ENCODE measurements at regions not wholly inside any gene's neighbourhood (a gene's known extent, or its start where the extent isn't known, plus 50 kb on each side); places are given as distances from the start of the nearest gene placed in this dataset.
"Not testable (repeated sequence)": the region's sequence is repeated elsewhere in the genome, so short reads cannot be mapped to it uniquely, and the experiment has no call there.

GRCh38 chr2:4047961-4048891 lies 344.9 kb downstream of the DCDC2C start:
- no peak for DNase-seq

GRCh38 chr2:4049463-4049862 lies 346.1 kb downstream of the DCDC2C start:
- DNase-seq: no peak

- peak; percentile 13 for DNase-seq
These were observed 350.6 kb downstream of the DCDC2C start for GRCh38 chr2:4053769-4054493.

DNA sequence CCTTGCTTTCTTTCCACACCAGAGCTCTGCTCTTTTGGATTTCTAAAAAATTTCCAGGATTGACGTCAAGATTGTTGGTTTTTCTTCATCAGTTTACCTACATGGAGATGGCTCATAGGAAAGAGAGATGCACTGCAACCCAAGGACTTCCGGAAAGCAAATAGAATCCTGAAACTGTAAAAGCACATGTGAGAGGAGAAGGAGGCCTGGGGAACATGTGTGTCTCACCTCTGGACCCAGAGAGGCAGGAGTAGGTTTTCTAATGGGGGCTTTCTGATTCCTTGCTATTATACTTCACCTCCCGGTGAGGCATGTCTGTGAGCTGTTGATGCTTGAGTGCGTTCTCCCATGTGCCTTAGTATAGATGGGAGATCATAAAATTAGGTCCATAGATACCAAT lies 362.8 kb downstream of the DCDC2C start:
- no peak for DNase-seq

GRCh38 chr2:4073026-4073569 lies 369.7 kb downstream of the DCDC2C start:
- no peak for DNase-seq

GRCh38 chr2:4077017-4077416 lies 373.6 kb downstream of the DCDC2C start:
- no peak for DNase-seq

- DNase-seq: no peak
These were observed 381.8 kb downstream of the DCDC2C start for GRCh38 chr2:4085186-4085585.

- DNase-seq: peak; percentile 40
These were observed 387.6 kb downstream of the DCDC2C start for GRCh38 chr2:4090668-4091630.

DNA sequence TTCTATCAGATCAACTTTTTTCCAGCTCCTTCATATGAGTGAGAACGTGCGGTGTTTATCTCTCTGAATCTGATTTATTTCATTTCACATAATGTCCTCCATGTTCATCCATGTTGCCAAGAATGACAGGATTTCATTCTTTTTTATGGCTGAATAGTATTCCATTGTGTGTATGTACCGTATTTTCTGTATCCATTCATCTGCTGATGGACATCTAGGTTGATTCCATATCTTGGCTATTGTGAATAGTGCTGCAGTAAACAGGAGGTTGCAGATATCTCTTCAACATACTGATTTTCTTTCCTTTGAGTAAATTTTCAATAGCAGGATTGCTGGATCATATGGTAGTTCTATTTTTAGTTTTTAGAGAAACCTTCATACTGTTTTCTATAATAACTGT lies 388.5 kb downstream of the DCDC2C start:
- DNase-seq: no peak

DNA sequence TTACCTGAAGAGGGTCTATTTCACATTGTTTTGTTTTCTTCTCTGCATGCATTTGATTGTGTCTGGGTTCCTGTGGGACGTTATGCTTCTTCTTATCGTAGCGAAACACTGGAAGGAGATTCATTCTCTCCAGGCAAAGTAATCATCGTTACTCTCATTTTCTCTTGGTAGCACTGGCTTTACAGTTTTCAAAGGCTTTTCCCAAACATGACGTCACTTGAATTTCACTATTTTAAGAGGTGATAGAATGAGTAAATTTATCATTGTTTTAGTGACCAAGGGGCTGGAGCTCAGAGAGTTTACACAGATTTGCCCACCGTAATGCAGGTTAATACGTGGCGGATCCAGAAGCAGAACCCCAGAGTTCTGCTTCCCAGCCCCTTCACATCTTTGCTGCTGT lies 391.4 kb downstream of the DCDC2C start:
- no peak for DNase-seq

DNA sequence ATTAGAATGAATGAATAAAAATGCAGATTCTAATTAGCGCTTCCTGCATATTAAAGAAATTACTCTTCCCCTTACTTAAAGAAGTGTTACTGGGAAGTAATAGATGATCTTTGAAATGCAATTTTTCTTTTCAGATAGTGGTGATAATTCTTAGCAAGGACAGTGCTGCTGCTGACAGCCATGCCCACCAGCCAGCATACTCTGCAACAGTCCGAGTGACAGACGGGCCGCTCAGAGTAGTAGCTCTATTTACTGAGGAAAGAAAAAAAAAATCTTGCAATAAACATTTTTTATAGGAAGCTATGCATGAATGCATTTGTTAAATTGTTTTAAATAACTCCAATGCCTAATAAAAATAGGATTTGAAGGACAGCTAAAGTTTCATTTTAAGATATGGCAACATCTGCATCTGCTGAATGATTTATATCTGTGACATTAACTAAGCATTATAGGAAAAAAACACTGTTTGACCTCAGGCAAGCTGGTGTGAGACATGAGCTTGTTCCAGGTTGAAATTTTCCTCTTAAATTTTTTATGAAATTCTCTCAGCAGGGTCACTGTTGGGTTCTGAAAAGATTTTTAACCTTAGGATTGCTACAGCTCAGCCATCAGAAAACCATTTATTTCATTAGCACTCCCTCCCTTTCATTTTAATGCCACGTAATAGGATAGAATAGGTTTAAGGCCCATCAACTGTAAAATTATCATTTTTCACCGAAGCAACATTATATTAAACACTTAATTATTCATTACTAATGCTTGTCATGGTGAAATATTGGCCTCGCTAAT lies 393.8 kb downstream of the DCDC2C start:
- no peak for DNase-seq

DNA sequence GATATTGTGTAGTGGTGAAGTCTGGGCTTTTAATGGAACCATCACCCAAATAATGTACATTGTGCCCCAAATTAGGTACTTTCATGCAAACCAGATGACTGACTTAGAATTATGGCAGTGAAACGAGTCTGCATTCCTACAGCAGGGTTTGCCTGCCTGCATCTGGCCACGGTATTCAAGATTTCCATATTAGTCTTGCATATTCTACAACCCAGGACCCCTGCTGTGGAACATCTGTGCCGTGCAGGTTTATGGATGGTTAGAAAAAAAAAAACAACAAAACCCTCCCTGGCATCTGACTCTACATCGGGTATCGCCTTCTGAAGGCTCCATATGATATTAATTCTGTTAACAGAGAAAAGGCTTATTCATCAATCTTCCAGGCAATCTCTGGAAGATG lies 394.8 kb downstream of the DCDC2C start:
- no peak for DNase-seq

DNA sequence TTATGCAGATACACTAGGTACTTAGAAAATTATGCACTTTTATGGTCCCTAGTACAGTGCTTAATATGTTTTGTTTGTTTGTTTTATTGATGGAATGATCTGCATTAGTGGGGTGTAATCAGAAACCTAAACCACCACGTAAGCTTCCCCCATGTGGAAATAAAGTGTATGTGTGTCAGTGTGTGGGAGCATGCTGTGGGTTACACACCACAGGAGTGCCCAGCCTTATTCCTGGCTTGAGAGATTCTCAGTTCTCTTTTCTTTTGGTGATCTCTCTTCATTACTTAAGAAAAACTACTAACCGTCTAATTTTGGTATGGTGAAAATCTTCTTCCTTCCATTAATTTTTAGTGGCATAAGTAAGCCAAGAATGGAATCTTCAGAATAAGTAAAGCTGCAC lies 398.6 kb downstream of the DCDC2C start:
- no peak for DNase-seq

DNA sequence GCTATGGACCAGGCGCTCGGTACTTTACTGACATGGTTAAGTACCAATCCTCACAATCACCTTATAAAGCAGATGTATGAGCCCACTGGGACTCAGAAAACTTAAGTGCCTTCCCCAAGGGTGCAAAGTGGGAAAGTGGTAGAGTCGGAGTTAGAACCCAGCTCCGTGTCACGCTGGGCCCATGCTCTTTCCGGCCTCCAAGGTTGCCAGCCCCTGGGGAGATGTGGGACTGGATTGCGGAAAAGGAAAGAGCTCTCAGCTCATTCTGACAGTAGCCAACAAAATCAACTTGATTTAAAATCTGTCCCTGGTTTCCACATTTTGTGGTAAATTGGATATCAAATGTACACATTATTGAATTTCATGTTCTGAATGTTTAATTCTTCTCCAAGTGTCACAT lies 403.8 kb downstream of the DCDC2C start:
- no peak for DNase-seq

- DNase-seq: no peak
These were observed 406.9 kb downstream of the DCDC2C start for GRCh38 chr2:4110273-4110672.

GRCh38 chr2:4115435-4115834 lies 412.1 kb downstream of the DCDC2C start:
- DNase-seq: not testable (repeated sequence)

DNA sequence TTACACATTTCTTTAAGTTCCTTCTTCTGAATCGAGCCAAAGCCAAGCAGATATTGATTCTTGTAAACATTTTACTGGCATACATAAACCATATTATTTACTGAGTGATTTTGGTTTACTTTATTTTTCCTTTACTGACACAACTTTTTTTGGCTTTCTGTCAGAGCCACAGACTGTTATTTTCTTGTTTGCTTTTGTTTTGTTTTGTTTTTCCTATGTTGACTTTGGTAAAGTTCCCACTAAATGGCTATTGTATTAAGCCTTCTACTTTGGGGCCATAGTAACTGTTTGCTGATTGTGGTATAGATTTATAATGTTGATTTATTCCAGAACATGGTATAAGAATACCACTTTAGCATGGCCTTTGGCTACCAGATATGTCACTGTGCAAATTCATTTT lies 419.4 kb downstream of the DCDC2C start:
- DNase-seq: no peak

- no peak for DNase-seq
These were observed 427.3 kb downstream of the DCDC2C start for GRCh38 chr2:4130651-4131050.

DNA sequence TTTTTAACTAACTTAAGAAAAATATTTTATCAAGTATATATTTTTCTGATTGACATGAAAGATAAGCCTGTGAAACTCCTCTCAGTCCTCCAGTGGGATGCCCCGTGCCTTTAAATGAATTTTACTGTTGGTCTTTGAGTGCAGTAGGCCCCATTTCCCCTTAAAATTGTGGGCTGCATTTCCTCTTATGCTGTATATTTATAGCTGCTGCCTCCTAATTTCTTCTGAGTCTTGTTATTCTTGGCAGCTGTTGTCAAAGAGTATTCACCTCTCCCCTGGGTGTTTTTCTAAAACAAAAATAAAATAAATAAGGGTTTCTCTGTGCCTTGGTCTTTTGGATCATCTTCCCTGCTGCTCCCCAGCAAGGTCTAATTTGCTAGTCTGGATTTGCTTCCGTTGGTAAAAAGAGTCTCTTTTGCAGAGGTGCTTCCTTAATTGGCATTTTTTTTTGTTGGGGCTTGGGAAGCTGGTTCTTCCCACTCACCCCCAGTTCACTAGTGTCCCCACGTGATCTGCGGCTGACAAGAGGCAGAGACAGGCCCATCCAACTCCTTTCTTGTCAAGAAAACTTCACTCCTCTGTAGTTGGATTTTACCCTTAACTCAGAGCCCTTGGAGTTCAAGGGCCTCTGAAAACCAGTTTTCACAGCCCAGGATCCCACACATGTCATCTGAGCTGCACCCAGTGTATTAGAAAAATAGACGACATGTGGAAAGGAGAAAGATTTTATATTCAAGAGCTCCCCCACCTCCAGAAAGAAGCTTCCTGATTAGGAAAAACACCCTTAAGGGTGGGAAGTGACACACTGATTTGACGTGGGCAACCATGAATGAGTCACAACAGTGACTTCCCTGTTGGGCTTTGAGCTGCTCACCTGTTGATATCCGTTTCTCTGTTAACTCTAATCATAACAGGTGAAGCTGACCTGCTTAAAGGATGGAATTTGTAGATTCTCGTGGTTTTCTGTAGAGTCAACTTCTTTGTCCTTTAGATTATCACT lies 431.5 kb downstream of the DCDC2C start:
- DNase-seq: peak; percentile 14

GRCh38 chr2:4135765-4136164 lies 432.4 kb downstream of the DCDC2C start:
- DNase-seq: no peak

Measured in tongue (tissue), 1 donor.